Left ventricle myocardium inferior (tissue), 1 donor: ENCODE measurements at regions not wholly inside any gene's neighbourhood (a gene's known extent, or its start where the extent isn't known, plus 50 kb on each side); places are given as distances from the start of the nearest gene placed in this dataset.

Experiments
- DNase-seq: peaks from one replicate; pipeline ENCODE4 v3.0.0-alpha.2; 2020
- H3K27ac ChIP-seq: fragments of 200-600 bp; replicated peaks from 2 replicates; pipeline ENCODE4 v1.8.0; 2021
- H3K27me3 ChIP-seq: fragments of 200-600 bp; 2 replicates; pipeline ENCODE4 v1.8.0; 2021; ENCODE audit warnings: low read depth
- H3K36me3 ChIP-seq: fragments of 200-600 bp; 2 replicates; pipeline ENCODE4 v1.8.0; 2021
- H3K4me1 ChIP-seq: fragments of 200-600 bp; 2 replicates; pipeline ENCODE4 v1.8.0; 2021
- H3K4me3 ChIP-seq: fragments of 200-600 bp; 2 replicates; pipeline ENCODE4 v1.8.0; 2021; ENCODE audit warnings: mild to moderate bottlenecking, moderate library complexity
- H3K9me3 ChIP-seq: fragments of 200-600 bp; replicated peaks from 2 replicates; pipeline ENCODE4 v1.8.0; 2021
- intact Hi-C: fragments of 100-400 bp; cut with micrococcal nuclease; formaldehyde crosslinking; loops from one replicate; pipeline ENCODE4 v1.11.0; 2022
- TF ChIP-seq, protein P1 (sequence below): fragments of 200-600 bp; IDR thresholded peaks from 2 replicates; pipeline ENCODE4 v1.8.0; 2021; ENCODE audit warnings: antibody characterized with exemption, mild to moderate bottlenecking, borderline replicate concordance
- donor health status: DM: no; HTN: yes; CAD: no; lungs with severe emphysema.

- Histone ChIP-seq H3K9me3 (peaks cover 49% of the 10 kb centered on the region), H3K27me3 (no peaks in the 10 kb centered on the region), H3K4me1 (no peaks in the 10 kb centered on the region), H3K4me3 (no peak overlapping the region), H3K36me3 (no peaks in the 10 kb centered on the region), H3K27ac (no peak overlapping the region)
- TF ChIP-seq, protein P1, sequence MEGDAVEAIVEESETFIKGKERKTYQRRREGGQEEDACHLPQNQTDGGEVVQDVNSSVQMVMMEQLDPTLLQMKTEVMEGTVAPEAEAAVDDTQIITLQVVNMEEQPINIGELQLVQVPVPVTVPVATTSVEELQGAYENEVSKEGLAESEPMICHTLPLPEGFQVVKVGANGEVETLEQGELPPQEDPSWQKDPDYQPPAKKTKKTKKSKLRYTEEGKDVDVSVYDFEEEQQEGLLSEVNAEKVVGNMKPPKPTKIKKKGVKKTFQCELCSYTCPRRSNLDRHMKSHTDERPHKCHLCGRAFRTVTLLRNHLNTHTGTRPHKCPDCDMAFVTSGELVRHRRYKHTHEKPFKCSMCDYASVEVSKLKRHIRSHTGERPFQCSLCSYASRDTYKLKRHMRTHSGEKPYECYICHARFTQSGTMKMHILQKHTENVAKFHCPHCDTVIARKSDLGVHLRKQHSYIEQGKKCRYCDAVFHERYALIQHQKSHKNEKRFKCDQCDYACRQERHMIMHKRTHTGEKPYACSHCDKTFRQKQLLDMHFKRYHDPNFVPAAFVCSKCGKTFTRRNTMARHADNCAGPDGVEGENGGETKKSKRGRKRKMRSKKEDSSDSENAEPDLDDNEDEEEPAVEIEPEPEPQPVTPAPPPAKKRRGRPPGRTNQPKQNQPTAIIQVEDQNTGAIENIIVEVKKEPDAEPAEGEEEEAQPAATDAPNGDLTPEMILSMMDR: no peak
- no peak for DNase-seq
- intact Hi-C loops: no loop called here
These were observed 307.6 kb upstream of the TNC start for GRCh38 chr9:115425601-115426000.

GRCh38 chr9:115437418-115437817, 319.5 kb upstream of the TNC start:
- Histone ChIP-seq H3K36me3 (no peaks in the 10 kb centered on the region), H3K27ac (no peak overlapping the region), H3K4me3 (no peak overlapping the region), H3K4me1 (no peaks in the 10 kb centered on the region), H3K27me3 (no peaks in the 10 kb centered on the region), H3K9me3 (no peaks in the 10 kb centered on the region)
- DNase-seq: no peak
- intact Hi-C loops: no loop called here
- TF ChIP-seq, protein P1: no peak

DNA sequence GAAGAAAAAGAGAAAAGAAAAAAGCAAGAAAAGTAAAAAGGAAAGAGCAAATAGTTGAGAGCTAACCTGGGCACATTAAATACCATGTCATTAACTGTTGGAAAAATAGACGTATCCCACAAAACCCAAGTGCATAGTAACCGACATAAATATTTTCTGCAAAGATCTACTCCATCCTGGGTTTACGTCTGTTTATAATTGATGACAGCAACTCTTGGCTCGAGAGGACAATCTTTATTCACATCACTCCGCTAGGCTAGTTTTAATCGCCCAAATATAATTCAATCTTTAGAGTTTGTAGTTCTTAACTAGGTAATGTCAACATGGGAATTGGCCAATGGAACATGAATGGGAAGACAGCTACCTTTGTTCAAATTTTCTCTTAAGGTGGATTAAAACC, 321.7 kb upstream of the TNC start:
- H3K27me3 ChIP-seq: no peaks in the 10 kb centered on the region
- intact Hi-C loops: no loop called here
- H3K27ac ChIP-seq: no peak overlapping the region
- H3K9me3 ChIP-seq: no peaks in the 10 kb centered on the region
- H3K4me3 ChIP-seq: no peak overlapping the region
- TF ChIP-seq, protein P1: no peak
- H3K4me1 ChIP-seq: no peaks in the 10 kb centered on the region
- DNase-seq: no peak
- H3K36me3 ChIP-seq: no peaks in the 10 kb centered on the region

DNA sequence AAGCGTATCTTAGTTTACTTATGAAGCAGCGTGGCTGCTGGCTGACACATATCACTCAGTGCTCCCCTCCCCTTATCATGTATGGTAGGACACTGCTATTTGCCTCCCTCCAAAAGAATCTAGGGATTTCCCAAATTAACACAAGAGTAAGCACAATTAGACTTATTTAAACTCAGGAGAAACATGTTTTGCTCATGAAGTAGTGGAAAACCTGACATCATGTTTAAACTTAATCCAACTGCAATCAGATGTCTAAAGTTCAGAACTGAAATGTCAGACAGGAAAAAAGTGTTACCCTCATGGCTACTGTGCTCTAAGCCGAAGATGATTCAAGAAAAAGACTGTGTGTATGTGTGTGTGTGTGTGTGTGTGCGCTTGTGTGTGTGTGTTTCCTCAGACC, 324.1 kb upstream of the TNC start:
- peaks cover 7% of the 10 kb centered on the region for H3K4me1 ChIP-seq
- no peak overlapping the region for H3K27ac ChIP-seq
- TF ChIP-seq, protein P1: no peak
- intact Hi-C loops: no loop called here
- H3K4me3 ChIP-seq: no peak overlapping the region
- no peaks in the 10 kb centered on the region for H3K36me3 ChIP-seq
- no peaks in the 10 kb centered on the region for H3K9me3 ChIP-seq
- no peaks in the 10 kb centered on the region for H3K27me3 ChIP-seq
- DNase-seq: no peak

DNA sequence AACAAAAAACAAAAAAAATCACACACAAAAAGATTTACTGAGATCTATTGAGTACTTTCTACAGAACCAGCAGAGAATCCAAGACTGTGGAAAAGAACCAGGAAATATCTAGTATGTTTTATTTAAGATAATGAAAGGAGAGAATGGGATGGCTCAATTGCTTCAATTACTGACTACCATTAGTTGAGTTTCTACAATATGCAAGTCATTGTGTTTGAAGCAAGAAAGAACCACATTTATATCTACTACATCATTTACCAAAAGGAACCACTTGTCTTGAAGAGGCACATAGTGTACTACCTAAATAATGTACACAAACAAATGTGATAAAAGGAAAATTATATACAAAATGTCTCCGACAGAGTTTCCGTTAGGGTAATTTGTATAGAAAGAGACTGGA, 325.9 kb upstream of the TNC start:
- Histone ChIP-seq H3K36me3 (no peaks in the 10 kb centered on the region), H3K27ac (no peak overlapping the region), H3K4me1 (peaks cover 7% of the 10 kb centered on the region), H3K4me3 (no peak overlapping the region), H3K27me3 (no peaks in the 10 kb centered on the region), H3K9me3 (no peaks in the 10 kb centered on the region)
- intact Hi-C loops: no loop called here
- DNase-seq: no peak
- TF ChIP-seq, protein P1: no peak

- Histone ChIP-seq H3K4me1 (peaks cover 7% of the 10 kb centered on the region), H3K36me3 (no peaks in the 10 kb centered on the region), H3K4me3 (no peak overlapping the region), H3K27me3 (no peaks in the 10 kb centered on the region), H3K9me3 (no peaks in the 10 kb centered on the region), H3K27ac (no peak overlapping the region)
- no peak for DNase-seq
- intact Hi-C loops: no loop called here
- TF ChIP-seq, protein P1: no peak
These were observed 327.0 kb upstream of the TNC start for GRCh38 chr9:115444959-115445358.
